NCI-H345 (cell line): ENCODE measurements at regions not wholly inside any gene's neighbourhood (a gene's known extent, or its start where the extent isn't known, plus 50 kb on each side); places are given as distances from the start of the nearest gene placed in this dataset.
"Not testable (repeated sequence)": the region's sequence is repeated elsewhere in the genome, so short reads cannot be mapped to it uniquely, and the experiment has no call there.

Experiments
- DNase-seq: peaks from one replicate; lab custom pipeline; 2025; lab: John Stamatoyannopoulos, UW

- DNase-seq, result no peak
Measured at GRCh38 chr5:143634689-143635088, 177.3 kb upstream of the HMHB1 start.

- DNase-seq, result no peak
Measured at GRCh38 chr5:143629871-143630659, 181.9 kb upstream of the HMHB1 start.

GRCh38 chr5:143625048-143625447, 186.9 kb upstream of the HMHB1 start:
- not testable (repeated sequence) for DNase-seq

- no peak for DNase-seq
Measured at GRCh38 chr5:143624465-143624864, 187.5 kb upstream of the HMHB1 start.

- no peak for DNase-seq
Measured at GRCh38 chr5:143619040-143619439, 192.9 kb upstream of the HMHB1 start.

- no peak for DNase-seq
Measured at GRCh38 chr5:143618141-143618540, 193.8 kb upstream of the HMHB1 start.

- no peak for DNase-seq
Measured at GRCh38 chr5:143614831-143615230, 197.1 kb upstream of the HMHB1 start.

GRCh38 chr5:143613329-143613728, 198.6 kb upstream of the HMHB1 start:
- DNase-seq, result no peak

GRCh38 chr5:143610946-143611345, 201.0 kb upstream of the HMHB1 start:
- DNase-seq, result no peak

GRCh38 chr5:143606043-143606752, 202.7 kb upstream of the NR3C1 start:
- DNase-seq, result no peak

- no peak for DNase-seq
Measured at GRCh38 chr5:143605403-143606005, 202.0 kb upstream of the NR3C1 start.

GRCh38 chr5:143601917-143602333, 198.4 kb upstream of the NR3C1 start:
- DNase-seq, result no peak

GRCh38 chr5:143601357-143601756, 197.9 kb upstream of the NR3C1 start:
- no peak for DNase-seq

GRCh38 chr5:143600396-143601075, 197.1 kb upstream of the NR3C1 start:
- DNase-seq, result no peak

GRCh38 chr5:143599474-143599873, 196.0 kb upstream of the NR3C1 start:
- no peak for DNase-seq

- DNase-seq, result no peak
Measured at GRCh38 chr5:143596824-143597223, 193.3 kb upstream of the NR3C1 start.

GRCh38 chr5:143594902-143595818, 191.7 kb upstream of the NR3C1 start:
- DNase-seq, result peak; percentile 76

- no peak for DNase-seq
Measured at GRCh38 chr5:143593723-143594122, 190.2 kb upstream of the NR3C1 start.

GRCh38 chr5:143592648-143593047, 189.2 kb upstream of the NR3C1 start:
- DNase-seq, result no peak

GRCh38 chr5:143588933-143589662, 185.6 kb upstream of the NR3C1 start:
- DNase-seq, result no peak

- DNase-seq, result not testable (repeated sequence)
Measured at GRCh38 chr5:143588121-143588520, 184.6 kb upstream of the NR3C1 start.
